Amniotic epithelial cell (primary cell): ENCODE measurements at regions not wholly inside any gene's neighbourhood (a gene's known extent, or its start where the extent isn't known, plus 50 kb on each side); places are given as distances from the start of the nearest gene placed in this dataset.
A peak's percentile ranks its signal among the peaks of the same experiment; 100 is the strongest.

Experiments
- DNase-seq: peaks from one replicate; pipeline ENCODE4 v3.0.0-alpha.2; 2010; ENCODE audit warnings: low read depth

DNA sequence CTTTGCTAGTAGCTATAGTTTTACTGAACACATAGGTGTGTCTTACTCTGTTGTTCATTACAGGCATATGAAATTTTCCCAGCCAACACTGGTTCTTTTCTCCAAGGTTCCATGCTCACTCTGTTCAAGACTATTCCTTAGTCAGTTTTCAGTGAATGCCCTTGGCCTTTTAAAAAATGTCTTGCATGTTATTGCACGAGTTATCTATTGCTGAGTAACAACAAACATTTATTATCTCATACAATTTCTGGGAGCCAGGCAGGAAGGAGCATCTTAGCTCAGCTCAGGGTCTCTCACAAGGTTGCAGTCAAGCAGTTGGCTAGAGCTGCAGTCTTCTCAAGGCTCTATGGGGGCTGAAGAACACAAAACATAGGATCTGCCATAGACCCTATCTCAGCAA, 223.5 kb downstream of the BTG1 start:
- peak; percentile 50 for DNase-seq

GRCh38 chr12:91921555-91921954, 224.1 kb downstream of the BTG1 start:
- DNase-seq = peak; percentile 2

GRCh38 chr12:91920741-91921140, 224.9 kb downstream of the BTG1 start:
- DNase-seq = no peak

DNA sequence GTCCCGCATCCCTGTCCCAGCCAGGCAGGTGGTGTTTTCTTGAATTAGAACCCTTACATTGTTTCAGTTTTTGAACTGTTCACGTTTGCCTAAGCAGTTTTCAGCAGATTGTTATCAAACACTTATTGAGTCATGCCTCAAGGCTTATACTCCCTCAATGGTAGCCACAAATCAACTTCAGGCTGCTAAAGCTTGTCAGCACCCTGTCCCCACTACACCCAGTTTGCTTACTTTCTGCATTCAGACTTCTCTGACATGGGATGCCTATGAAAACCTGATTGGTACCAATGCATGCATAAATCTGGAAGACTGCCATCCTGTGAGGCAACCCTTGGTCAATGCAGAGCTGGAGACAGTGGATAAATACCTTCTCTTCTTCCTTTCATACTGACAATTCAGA, 225.4 kb downstream of the BTG1 start:
- peak; percentile 80 for DNase-seq

- no peak for DNase-seq
These were observed 227.2 kb downstream of the BTG1 start for GRCh38 chr12:91918431-91918830.

- DNase-seq = no peak
These were observed 230.9 kb downstream of the BTG1 start for GRCh38 chr12:91914701-91915100.

DNA sequence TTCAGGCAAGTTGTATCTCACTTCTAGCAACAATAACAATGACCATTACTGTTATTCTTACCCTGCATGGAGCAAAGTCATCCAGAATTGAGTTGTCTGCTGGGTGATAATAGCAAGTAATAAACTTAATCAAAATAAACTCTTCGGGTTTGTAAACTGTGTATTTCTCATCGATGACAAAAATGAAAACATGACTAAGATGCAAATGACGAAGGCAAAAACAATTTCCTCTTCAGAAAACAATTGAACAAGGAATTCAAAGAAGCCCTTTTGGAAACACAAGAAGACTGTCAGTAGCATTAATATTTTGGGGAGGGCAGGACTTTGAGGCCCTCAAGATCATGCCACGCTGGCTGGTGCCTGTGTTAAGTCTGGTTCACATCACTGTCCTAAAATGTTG, 232.0 kb downstream of the BTG1 start:
- DNase-seq = no peak

GRCh38 chr12:91913124-91913523, 232.5 kb downstream of the BTG1 start:
- no peak for DNase-seq

GRCh38 chr12:91912178-91912577, 233.5 kb downstream of the BTG1 start:
- DNase-seq = no peak

DNA sequence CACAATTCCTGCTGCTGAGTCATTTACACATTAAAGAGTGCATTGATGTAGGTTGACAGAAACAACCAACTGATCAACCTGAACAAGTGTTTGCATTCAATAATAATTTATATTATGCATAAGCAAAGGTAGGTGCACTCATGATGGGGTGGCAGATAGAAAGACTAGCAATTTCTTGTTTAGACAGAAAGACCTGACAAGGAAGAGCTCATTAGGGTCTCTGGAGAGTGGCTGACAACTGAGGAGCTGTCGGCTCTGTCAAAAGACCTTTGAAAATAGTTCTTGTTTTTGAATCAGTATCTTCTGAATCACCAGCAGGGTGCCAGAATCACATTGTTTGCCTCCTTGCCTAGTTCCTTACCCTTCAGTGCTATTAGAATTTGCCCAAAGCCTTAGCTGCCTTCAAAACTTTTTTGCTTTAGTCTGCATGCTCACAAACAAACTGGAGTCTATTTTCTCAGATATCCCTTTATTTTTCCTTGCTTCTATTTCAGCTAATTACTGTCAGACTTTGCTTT, 234.7 kb downstream of the BTG1 start:
- no peak for DNase-seq

DNA sequence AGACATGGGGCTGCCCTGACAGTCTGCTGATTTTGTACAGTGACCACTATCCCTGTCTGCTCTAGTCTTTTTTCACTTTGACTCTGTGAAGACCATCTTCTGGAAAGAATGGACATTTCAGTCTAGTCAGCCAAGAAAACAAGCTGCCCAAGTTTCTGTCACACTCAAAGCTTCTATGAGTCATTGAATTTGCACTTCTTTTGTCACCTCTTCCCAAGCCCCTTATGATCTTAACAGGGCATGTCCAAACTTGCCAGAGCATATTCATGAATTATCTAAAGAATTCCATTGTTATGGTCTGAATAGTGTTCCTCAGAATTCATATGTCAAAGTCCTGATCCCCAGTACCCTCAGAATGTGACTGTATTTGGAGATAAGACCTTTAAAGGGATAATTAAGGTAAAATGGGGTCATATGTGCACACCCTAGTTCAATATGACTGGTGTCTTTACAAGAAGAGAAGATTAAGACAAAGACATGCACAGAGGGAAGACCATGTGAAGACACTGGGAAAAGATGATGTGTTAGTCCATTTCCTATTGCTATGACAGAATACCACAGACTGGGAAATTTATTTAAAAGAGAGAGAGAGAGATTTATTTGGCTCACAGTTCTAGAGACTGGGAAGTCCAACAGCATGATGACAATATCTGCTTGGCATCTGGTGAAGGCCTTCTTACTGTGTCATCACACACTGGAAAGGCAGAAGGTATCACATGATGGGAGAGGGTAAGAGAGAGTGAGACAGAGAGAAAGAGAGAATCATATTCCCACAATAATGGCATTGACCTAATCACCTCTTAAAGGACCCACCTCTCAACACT, 242.6 kb downstream of the BTG1 start:
- DNase-seq = peak; percentile 31

- DNase-seq = no peak
These were observed 244.1 kb downstream of the BTG1 start for GRCh38 chr12:91901381-91902074.

- no peak for DNase-seq
These were observed 244.7 kb downstream of the BTG1 start for GRCh38 chr12:91900971-91901370.

- no peak for DNase-seq
These were observed 246.6 kb downstream of the BTG1 start for GRCh38 chr12:91899056-91899455.

DNA sequence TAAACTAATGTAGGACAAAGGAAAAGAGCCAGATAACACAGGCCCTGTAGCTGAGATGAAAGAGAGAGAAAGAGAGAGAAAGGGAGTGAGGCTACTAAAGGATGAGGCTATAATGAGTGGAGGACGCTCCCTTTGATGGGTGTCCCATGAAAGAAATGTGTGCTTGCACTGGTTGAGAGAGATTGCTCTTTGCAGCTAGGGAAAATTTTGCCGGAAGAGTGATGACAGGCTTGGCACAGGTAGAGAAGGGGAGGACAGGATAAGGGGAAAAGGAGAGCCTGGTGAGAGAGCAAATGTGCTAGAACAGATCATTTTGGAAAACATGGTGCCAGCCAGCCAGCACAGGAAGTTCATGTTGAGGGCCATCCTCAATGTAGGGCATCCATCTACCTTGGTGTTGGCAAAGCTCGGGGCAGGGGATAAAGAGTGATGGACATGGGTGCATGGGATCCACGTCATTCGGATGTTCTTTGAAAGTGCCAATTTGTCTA, 248.6 kb downstream of the BTG1 start:
- DNase-seq = no peak

- no peak for DNase-seq
These were observed 249.2 kb downstream of the BTG1 start for GRCh38 chr12:91896286-91897024.

DNA sequence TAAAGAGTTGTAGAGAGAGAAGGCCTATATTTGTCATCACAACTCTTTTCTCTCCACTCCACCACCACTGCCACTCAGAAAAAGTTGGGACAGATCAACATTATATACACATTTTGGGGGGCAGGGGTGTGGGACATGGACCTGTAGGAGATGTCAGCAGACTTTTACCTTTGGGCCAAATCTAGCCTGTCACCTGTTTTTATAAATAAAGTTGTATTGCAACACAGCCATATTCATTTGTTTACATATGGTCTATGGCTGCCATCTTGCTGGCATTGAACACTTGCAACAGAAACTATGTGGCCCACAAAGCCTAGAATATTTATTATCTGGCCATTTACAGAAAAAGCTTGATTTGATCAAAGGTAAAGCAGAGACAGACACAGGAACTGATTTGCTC, 250.7 kb downstream of the BTG1 start:
- DNase-seq = no peak

DNA sequence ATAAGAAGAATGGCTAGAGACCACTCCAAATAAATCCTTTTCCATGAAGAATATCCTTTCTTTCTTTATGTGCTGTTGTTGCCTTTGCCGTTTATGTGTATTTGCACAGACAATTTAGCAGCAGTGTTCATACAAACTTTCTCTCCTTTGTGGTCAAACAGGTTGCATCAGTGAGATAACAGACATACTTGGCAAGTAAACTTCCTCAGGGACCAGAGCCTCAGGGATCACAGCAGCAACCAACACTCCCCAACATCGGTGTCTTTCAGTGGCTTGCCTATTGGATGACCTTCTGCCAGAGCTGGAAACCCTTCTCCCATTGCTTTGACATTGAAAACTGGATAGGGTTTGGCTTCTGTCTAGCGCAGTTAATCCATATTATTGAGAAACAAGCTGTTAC, 252.2 kb downstream of the BTG1 start:
- DNase-seq = peak; percentile 68

GRCh38 chr12:91892081-91892855, 253.4 kb downstream of the BTG1 start:
- no peak for DNase-seq

DNA sequence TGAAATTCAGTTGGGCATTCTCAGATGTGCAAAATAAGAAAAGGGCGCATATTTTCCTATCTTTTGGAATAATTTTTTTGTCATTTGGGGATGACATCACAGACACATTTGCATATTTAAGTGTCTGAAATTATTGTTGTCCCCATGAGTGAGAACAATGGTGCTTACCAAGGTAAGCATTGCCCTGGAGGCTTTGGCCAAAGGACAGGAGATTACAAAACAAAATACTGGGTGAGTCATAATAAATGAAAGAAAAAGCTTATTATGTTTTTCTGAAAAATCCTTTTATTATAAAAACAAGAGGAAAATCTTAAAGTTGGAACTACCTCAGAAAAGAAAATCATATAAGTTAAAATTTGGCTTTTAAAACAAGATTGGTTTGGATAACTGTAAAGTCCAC, 254.9 kb downstream of the BTG1 start:
- DNase-seq = no peak

DNA sequence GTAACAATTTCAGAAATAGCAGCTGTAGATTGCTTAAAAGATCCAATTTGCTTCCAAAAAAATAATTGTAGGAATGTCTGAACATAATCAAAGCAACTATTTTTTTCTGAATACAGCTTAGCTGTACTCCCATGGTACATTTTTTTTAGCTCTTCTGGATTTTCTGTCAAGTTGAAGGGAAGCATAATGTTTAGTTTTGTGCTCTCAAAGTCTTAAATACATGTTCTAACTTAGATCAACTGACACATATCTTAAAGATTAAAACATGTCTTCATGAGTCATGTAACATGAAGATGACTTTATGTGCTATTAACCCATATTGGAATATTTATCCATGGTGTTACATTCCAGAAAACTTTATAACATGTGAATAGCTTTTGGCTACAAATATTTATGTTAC, 255.7 kb downstream of the BTG1 start:
- DNase-seq = no peak

DNA sequence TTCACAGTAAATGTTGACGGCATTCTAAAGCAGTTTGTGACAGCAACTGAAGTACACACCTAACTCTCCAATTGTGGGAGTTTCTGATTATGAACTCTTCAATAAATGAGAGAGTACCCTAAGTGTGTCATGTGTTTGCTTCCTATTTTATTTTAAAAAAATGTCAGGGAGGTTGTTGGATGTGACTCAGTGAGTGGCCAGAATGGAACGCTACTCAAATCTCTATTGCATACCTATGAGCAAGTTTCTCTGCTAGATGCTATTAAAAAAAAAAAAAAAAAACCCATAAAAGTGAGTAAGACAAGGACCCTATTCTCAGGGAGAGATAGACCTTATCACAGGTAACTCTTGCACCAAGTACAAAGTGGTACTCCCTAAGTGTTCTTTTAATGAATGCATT, 256.6 kb downstream of the BTG1 start:
- DNase-seq = no peak
